ENCODE measurements at regions not wholly inside any gene's neighbourhood (a gene's known extent, or its start where the extent isn't known, plus 50 kb on each side); places are given as distances from the start of the nearest gene placed in this dataset.

- DNase-seq (ENCODE audit: low read depth in 2 of 2), result no peak
Measured at GRCh38 chr12:115708801-115709200, 568.7 kb downstream of the MED13L start.

DNA sequence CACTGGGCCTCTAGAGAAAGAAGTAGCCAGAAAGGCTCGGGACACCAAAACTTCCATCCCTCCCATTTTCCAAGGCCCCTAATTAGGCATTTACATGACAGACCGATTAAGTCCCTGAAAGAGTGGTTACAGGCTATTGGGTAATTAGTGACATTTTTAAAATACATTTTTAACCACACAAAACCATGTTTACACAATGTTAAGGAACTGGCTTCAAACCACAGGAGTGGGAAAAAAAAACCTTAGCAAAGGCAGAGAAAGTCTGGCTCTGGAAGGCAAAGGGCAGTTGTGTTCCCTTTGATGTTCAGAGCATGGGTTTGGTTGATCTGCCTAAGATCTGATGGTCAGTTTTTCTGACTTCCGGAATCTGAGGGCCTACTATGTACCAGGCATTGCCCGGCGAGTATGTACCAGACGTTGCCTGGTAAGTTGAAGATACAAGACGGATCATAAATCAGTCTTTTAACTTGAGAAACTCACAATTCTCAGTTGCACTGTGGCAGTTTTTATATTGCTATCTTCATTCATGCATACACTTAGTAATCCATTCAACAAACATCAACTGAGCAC lies 576.5 kb downstream of the MED13L start:
- no peak for DNase-seq (ENCODE audit: low read depth in 2 of 2)

GRCh38 chr12:115700081-115700480 lies 577.4 kb downstream of the MED13L start:
- DNase-seq (ENCODE audit: low read depth in 2 of 2), result no peak

DNA sequence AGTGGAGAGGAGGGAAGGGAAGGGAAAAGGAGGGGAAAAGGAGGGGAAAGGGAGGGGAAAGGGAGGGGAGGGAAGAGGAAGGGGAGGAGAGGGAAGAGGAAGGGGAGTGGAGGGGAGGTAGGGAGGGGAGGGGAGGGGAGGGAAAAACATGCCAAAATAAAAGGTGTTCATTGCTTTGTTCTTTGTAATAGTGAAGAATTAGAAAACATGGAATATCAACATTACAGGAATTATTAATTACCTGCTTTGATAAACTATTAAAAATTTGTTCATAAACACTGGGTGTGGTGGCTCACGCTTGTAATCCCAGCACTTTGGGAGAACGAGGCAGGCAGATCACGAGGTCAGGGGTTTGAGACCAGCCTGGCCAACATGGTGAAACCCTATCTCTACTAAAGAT lies 579.2 kb downstream of the MED13L start:
- DNase-seq (ENCODE audit: low read depth in 2 of 2), result no peak

GRCh38 chr12:115697340-115697739 lies 580.2 kb downstream of the MED13L start:
- DNase-seq (ENCODE audit: low read depth in 2 of 2), result no peak

DNA sequence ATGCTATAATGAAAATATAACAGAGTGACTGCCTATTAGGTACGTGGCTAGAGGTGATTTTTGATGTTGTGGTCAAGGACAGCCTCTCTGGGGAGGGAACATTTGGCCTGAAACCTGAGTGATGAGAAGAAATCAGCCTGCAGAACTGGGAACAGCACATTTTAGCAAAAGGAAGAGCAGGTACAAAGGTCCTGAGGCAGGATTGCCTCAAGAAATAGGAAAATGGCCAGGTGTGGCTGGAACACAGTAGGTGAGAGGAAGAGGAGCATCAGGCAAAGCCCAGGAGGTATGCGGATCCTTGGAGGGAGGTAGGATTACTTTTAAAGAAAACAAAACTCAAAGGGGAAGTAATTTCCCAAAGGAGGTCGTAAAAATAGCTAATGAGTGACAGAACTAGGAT lies 582.9 kb downstream of the MED13L start:
- no peak for DNase-seq (ENCODE audit: low read depth in 2 of 2)

GRCh38 chr12:115693970-115694369 lies 583.5 kb downstream of the MED13L start:
- DNase-seq (ENCODE audit: low read depth in 2 of 2), result no peak

DNA sequence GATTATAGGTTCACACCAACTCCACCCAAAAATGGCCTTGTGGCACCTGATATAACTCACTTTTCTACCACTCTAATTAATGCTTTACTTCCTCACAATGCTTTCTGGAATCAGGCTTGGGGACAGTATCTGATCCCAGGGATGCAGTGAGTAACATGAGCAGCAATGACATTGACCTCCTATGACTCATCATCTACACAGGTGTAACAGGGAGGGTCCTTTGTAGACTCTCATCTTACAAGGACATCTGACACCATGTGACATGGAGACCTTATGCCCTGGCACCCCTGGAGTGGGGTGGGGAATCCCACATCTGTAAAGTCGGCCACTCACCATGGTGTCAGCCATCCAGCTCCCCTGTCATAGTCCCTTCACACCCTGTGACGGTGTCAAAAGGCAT lies 586.4 kb downstream of the MED13L start:
- no peak for DNase-seq (ENCODE audit: low read depth in 2 of 2)

GRCh38 chr12:115687094-115687493 lies 590.4 kb downstream of the MED13L start:
- DNase-seq (ENCODE audit: low read depth in 2 of 2), result no peak

- DNase-seq (ENCODE audit: low read depth in 2 of 2), result peak; percentile 12 to 17
Measured at GRCh38 chr12:115683240-115683780, 594.2 kb downstream of the MED13L start.

DNA sequence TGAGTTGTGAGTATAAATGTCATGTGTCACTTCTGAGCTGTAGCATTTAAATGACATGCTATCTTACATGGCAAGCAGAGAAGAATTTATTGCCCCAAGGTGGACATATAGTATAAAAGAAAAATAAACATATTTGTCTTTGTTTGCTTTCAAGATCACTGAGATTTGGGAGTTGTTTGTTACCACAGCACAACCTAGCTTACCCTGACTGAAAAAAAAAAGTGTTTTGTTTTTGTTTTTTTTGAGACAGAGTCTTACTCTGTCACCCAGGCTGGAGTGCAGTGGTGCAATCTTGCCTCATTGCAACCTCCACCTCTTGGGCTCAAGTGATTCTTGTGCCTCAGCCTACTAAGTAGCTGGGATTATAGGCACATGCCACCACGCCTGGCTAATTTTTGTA lies 596.5 kb downstream of the MED13L start:
- DNase-seq (ENCODE audit: low read depth in 2 of 2), result no peak

- DNase-seq (ENCODE audit: low read depth in 2 of 2), result no peak
Measured at GRCh38 chr12:115672506-115673080, 604.9 kb downstream of the MED13L start.

- no peak for DNase-seq (ENCODE audit: low read depth in 2 of 2)
Measured at GRCh38 chr12:115672086-115672485, 605.4 kb downstream of the MED13L start.

GRCh38 chr12:115670869-115671268 lies 606.6 kb downstream of the MED13L start:
- DNase-seq (ENCODE audit: low read depth in 2 of 2), result no peak

GRCh38 chr12:115667116-115667515 lies 610.4 kb downstream of the MED13L start:
- no peak for DNase-seq (ENCODE audit: low read depth in 2 of 2)

- DNase-seq (ENCODE audit: low read depth in 2 of 2), result no peak
Measured at GRCh38 chr12:115666168-115666567, 611.3 kb downstream of the MED13L start.

DNA sequence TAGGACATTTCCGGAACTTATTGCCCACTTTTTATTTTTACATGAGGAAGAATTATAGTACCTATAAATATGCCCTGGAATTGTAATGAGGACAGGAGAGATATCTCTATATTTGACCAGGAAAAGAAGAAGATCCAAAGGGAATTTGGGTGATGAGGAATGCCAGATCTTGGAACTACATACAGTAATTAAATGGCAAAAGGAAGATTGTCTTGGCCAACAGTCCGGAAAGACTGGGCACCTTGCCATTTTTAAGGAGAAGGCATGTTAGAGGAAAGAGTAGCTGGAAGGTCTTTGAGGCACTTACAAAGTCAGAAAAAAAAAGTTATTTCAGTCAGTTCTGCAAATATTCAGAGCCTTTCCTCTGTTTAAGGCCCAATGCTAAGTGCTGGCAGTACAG lies 616.4 kb downstream of the MED13L start:
- DNase-seq (ENCODE audit: low read depth in 2 of 2), result peak; percentile 26 to 37

DNA sequence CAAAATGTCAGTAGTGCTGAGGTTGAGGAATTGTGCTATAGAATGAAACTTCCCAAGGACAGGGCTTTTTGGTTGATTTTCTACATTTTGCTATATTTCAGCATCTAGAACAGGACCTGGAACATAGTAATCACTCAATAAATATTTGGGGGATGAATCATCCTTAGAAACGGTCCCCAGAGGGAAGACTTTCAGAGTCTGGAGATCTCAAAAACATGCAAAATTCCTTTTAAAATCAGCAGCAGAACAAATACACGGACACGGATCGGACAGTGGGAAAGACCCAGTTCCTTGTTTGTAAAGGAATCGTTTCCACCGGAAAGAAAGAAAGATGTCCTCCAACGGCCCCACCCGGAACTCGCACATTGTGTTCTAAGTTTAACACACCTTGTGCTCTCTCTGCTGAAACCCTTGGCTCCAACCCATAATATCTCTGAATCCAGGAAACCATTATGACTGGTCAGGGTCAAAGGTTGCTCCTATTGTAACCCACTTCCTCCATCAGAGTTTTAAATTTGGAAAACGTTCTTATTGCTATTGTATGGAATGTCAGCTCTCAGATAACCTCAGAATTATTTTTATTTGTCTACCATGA lies 617.2 kb downstream of the MED13L start:
- peak; percentile 13 to 32 for DNase-seq (ENCODE audit: low read depth in 2 of 2)

DNA sequence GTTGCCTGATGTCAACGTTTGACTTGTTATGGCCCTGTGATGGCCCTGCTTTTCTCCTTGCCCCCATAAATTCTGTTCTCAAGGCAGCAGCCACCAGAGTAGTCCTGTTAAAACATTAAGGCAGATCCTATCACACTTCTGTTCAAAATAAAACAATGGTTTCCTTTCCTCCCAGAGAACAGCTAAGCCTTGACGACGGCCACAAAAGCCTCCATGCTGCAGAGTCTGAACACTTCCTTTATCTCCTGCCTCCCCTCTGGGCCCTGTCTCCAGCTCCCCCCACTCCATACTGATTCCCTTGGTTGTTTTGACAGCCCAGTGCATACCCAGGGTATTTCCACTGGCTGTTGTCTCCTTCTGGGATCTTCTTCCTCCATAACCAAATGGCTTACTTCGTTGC lies 618.1 kb downstream of the MED13L start:
- DNase-seq (ENCODE audit: low read depth in 2 of 2), result no peak

- no peak for DNase-seq (ENCODE audit: low read depth in 2 of 2)
Measured at GRCh38 chr12:115657081-115658013, 620.1 kb downstream of the MED13L start.

GRCh38 chr12:115650026-115650425 lies 627.5 kb downstream of the MED13L start:
- DNase-seq (ENCODE audit: low read depth in 2 of 2), result no peak

DNA sequence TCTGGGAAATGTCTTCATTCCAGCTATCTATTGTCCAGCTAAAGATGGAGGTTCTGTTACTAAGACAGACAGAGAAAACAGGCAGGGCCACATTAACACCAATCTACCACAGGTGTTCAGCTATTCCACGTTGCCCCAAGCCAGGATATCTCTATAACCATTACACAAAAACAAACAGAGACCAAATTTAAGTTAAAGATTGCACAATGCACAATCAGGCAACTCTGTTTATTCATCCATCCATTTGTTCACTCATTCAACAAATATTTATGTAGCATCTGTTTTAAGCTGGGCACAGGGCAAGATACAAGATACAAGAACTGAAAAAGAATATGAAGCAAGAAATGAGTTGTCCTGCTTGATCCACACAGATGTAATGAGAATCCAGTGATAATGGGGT lies 629.0 kb downstream of the MED13L start:
- DNase-seq (ENCODE audit: low read depth in 2 of 2), result no peak
